ENCODE measurements at regions not wholly inside any gene's neighbourhood (a gene's known extent, or its start where the extent isn't known, plus 50 kb on each side); places are given as distances from the start of the nearest gene placed in this dataset.

DNA sequence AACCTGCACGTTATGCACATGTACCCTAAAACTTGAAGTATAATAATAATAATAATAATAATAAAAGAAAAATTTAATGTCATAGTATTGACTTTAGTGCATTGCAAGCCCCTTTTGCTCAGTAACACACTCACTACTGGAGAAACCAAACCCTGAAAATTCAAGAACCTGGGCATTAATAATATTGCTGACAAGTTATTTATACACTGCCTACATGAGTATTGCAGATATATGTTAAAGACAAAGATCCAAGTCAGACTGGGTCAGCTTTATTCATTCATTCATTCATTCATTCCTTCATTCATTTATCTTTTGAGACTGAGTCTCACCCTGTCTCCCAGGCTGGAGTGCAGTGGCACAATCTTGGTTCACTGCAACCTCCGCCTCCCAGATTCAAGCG, 1711.2 kb downstream of the TP53TG3F start:
- DNase-seq = no peak

GRCh38 chr16:35171106-35171505, 1711.7 kb downstream of the TP53TG3F start:
- DNase-seq = no peak

- DNase-seq = no peak
Measured at GRCh38 chr16:35173295-35173694, 1713.9 kb downstream of the TP53TG3F start.

- DNase-seq = no peak
Measured at GRCh38 chr16:35174016-35174415, 1714.6 kb downstream of the TP53TG3F start.

GRCh38 chr16:35176449-35176848, 1717.0 kb downstream of the TP53TG3F start:
- no peak for DNase-seq

- no peak for DNase-seq
Measured at GRCh38 chr16:35177851-35178250, 1718.4 kb downstream of the TP53TG3F start.

DNA sequence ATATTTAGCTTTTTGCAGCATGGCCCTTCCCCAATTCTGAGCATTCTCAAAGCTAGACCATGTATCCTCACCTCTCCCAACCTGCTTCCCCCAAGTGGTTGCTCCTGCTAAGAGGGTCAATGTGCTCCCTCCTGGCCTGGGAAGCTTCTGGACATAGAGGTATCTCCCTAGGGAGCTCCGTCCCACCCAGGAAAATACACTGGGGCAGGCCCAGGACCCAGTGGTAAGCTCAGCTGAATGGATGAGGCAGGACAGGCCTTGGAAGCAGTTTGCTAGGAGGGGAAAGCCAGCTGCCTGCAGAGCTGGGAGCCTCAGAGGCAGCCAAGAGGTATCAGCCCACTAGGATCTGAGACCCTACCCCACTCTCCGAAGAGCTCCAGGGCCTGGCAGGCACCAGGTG, 1721.6 kb downstream of the TP53TG3F start:
- DNase-seq = no peak

- no peak for DNase-seq
Measured at GRCh38 chr16:35181422-35182030, 1722.1 kb downstream of the TP53TG3F start.

- DNase-seq = no peak
Measured at GRCh38 chr16:35182043-35182677, 1722.7 kb downstream of the TP53TG3F start.

- no peak for DNase-seq
Measured at GRCh38 chr16:35182943-35183550, 1723.6 kb downstream of the TP53TG3F start.

DNA sequence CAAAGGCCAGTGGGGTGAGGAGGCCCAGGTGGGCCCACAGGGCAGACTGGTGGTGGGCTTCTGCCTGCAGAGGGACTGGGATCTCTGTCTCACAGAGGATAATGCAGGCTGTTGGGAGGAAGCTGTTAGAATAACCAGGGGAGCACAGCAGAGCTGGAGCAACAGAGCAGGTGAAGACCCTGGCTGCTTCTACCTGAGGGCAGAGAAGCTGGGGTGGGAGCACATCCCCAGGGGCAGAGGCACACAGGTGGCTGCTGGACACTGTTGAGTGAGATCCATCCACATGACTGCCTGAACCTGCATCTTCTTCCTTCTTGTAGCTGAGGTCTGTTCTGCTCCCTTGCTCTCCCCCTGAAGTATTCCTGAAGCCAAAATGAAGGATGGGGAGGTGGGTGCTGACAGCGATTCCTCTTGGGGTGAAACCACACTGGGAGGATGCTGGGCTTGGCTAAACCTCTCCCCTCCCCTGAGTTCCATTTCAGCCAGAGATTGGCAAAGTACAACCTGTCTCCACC, 1725.0 kb downstream of the TP53TG3F start:
- DNase-seq = no peak

DNA sequence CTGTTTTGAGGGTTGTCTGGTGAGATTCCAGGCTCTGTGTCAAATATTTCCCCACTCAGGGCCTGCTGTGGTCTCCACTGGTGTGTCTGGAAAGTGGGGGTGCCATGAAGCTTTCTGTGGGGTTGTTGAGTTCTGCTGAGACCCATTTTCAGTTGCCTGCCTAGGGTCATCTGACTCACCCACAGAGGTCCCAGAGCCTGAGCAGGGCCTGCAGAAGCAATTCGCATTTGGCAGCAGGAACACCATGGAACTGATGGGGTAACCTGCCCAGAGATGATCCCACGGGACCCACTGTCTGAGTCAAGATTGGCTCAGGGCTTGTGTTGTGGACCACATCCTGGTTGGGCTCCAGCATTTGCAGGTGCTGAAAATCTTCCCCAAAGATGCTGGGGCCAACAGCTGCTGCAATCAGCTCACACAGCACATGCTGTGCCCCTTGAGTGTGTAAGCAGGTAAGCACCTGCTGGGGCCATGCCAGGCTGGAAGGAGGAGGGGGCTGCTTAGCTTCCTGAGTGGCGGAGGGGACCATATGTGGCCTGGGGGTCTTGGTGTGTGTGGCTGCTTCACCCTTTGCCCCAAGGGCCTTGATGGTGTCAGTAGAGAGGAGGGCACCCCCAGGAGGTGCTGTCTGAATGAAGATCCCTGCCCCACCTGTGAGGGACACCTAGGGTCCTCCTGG, 1726.1 kb downstream of the TP53TG3F start:
- no peak for DNase-seq

GRCh38 chr16:35186045-35186759, 1726.8 kb downstream of the TP53TG3F start:
- no peak for DNase-seq

GRCh38 chr16:35187665-35188225, 1728.3 kb downstream of the TP53TG3F start:
- no peak for DNase-seq

- no peak for DNase-seq
Measured at GRCh38 chr16:35188288-35189155, 1729.1 kb downstream of the TP53TG3F start.

DNA sequence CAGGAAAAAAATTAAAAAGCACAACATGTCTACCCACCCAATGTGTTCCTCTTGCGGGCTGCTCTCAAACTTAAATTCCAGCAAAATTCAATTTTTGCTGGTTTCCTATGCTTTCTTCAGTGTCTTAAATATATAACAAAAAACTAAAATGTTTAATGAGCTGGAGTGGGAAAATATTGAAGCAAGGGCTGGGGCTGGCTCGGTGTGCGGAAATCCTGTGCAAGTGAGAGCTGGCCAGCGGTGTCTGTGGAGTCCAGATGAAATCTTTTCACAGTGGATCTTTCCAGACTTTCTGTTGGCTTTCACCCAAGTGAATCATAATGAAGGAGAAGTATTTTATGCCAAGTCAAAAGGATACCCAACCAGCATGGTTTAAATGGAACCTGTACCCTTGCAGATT, 1733.6 kb downstream of the TP53TG3F start:
- DNase-seq = no peak

DNA sequence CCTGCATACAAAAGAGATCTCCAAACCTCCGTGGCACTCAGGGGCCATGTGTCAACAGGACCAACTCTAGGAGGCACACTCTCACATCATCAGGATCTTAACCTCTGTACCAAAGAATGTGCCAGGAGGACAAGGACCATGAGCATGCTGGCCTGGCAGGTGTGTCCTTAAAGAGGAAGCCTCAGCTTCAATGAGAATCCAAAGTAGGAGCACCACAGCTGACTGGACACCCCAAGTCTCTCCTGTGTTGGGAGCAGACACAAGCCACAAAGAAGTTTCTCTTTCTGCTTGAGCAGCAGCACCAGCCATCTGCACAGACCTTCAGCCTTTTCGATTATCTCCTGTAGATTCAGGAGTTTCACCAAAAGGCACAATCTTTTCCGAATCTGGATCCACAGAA, 1734.5 kb downstream of the TP53TG3F start:
- DNase-seq = no peak

- no peak for DNase-seq
Measured at GRCh38 chr16:35194681-35195080, 1735.3 kb downstream of the TP53TG3F start.

- DNase-seq = no peak
Measured at GRCh38 chr16:35195173-35195863, 1735.9 kb downstream of the TP53TG3F start.

DNA sequence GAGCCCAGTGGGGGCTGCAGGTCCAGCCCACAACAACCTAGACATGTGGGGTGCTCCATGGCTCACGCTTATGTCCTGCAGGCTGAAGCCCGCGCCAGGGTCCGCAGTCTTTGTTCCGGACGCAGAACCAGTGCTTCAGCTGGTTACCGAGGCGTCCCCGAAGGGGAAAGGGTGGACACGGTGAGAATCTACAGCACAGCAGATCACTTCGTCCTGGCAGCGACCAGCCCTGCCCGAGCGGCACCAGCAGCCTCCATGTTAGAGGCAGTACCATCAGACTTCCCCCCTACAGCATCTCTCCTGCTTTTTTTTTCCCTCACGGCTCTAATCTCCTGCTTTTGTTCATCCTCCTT, 1736.4 kb downstream of the TP53TG3F start:
- no peak for DNase-seq

DNA sequence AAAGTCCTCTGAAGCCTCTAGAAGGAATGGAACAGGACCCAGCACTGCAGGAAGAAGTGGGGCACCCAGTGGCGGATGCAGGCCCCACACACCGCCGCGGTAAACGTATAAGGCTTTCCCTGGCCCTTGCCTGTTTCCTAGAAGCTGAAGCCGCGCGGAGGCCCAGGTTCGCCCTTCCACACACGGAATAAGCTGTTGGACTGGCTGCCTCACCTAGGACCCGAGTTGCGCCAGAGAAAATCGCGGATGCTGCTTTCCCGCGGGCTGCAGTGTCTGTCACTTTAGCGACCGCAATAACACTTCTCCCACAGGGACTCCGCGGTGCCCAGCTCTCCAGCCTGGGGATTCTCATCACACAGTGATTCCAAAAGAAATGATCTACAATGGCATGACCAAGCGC, 1736.9 kb downstream of the TP53TG3F start:
- no peak for DNase-seq

Data from eye (tissue), 1 donor.